GM23338 (cell line): ENCODE measurements at regions not wholly inside any gene's neighbourhood (a gene's known extent, or its start where the extent isn't known, plus 50 kb on each side); places are given as distances from the start of the nearest gene placed in this dataset.

Experiments
- CREB1 ChIP-seq: fragments of 250-450 bp; sonication (Bioruptor Pico); IDR thresholded peaks from 2 replicates; pipeline ENCODE4 v1.5.0; 2020; ENCODE audit warnings: low read depth, mild to moderate bottlenecking, moderate library complexity
- EZH2 ChIP-seq: fragments of 200-600 bp; sonication (generic); IDR thresholded peaks from one replicate; pipeline ENCODE4 v1.8.0; 2017; ENCODE audit warnings: antibody characterized with exemption, mild to moderate bottlenecking, low read depth; ENCODE audit not compliant: unreplicated experiment
- EZH2phosphoT487 ChIP-seq: fragments of 200-600 bp; sonication (generic); IDR thresholded peaks from one replicate; pipeline ENCODE4 v1.8.1; 2018; ENCODE audit warnings: antibody characterized with exemption; ENCODE audit not compliant: unreplicated experiment
- JUNB ChIP-seq: IDR thresholded peaks from one replicate; pipeline ENCODE4 v1.6.1; 2016; ENCODE audit warnings: antibody characterized with exemption; ENCODE audit not compliant: unreplicated experiment
- NANOG ChIP-seq: IDR thresholded peaks from 2 replicates; pipeline ENCODE4 v1.6.1; 2016; ENCODE audit warnings: antibody characterized with exemption, borderline replicate concordance
- POLR2AphosphoS5 ChIP-seq: IDR thresholded peaks from 2 replicates; pipeline ENCODE4 v1.6.1; 2016; ENCODE audit warnings: antibody characterized with exemption, low read depth
- REST ChIP-seq: IDR thresholded peaks from one replicate; pipeline ENCODE4 v1.6.1; 2018; ENCODE audit warnings: antibody characterized with exemption; ENCODE audit not compliant: unreplicated experiment
- STAT1 ChIP-seq: IDR thresholded peaks from one replicate; pipeline ENCODE4 v1.6.1; 2016; ENCODE audit warnings: antibody characterized with exemption; ENCODE audit not compliant: unreplicated experiment
- ZNF114 ChIP-seq: fragments of 250-450 bp; sonication (Bioruptor Pico); IDR thresholded peaks from 2 replicates; pipeline ENCODE4 v1.5.0; 2020; ENCODE audit warnings: mild to moderate bottlenecking, moderate library complexity
- ZNF331 ChIP-seq: fragments of 250-450 bp; sonication (Bioruptor Pico); IDR thresholded peaks from 2 replicates; pipeline ENCODE4 v1.5.0; 2020; ENCODE audit warnings: low read depth, mild to moderate bottlenecking, moderate library complexity
- TF ChIP-seq, protein P1 (sequence below), 2 experiments: fragments of 200-600 bp in 1 of 2; sonication (generic) in 1 of 2; conservative IDR thresholded peaks; 2 replicates each; pipeline versions ENCODE4 v1.5.1 to v1.6.1; 2016 to 2017; ENCODE audit warnings: antibody characterized with exemption in 2 of 2, low read depth in 2 of 2, mild to moderate bottlenecking in 2 of 2, moderate library complexity in 1 of 2
- TF ChIP-seq, protein P2 (sequence below): fragments of 250-450 bp; sonication (Bioruptor Pico); IDR thresholded peaks from 2 replicates; pipeline ENCODE4 v1.5.0; 2020; ENCODE audit warnings: mild to moderate bottlenecking, moderate library complexity
- TF ChIP-seq, protein P3 (sequence below): IDR thresholded peaks from 2 replicates; pipeline ENCODE4 v1.6.1; 2016; ENCODE audit warnings: antibody characterized with exemption

- no peak for TF ChIP-seq EZH2
- TF ChIP-seq, protein P1, sequence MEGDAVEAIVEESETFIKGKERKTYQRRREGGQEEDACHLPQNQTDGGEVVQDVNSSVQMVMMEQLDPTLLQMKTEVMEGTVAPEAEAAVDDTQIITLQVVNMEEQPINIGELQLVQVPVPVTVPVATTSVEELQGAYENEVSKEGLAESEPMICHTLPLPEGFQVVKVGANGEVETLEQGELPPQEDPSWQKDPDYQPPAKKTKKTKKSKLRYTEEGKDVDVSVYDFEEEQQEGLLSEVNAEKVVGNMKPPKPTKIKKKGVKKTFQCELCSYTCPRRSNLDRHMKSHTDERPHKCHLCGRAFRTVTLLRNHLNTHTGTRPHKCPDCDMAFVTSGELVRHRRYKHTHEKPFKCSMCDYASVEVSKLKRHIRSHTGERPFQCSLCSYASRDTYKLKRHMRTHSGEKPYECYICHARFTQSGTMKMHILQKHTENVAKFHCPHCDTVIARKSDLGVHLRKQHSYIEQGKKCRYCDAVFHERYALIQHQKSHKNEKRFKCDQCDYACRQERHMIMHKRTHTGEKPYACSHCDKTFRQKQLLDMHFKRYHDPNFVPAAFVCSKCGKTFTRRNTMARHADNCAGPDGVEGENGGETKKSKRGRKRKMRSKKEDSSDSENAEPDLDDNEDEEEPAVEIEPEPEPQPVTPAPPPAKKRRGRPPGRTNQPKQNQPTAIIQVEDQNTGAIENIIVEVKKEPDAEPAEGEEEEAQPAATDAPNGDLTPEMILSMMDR (conservative IDR thresholded peaks at IDR 0.05; ENCODE audit: low read depth in 2 of 2): no peak
- TF ChIP-seq REST: no peak
- TF ChIP-seq CREB1: no peak
- TF ChIP-seq POLR2AphosphoS5: no peak
- no peak for TF ChIP-seq EZH2phosphoT487
- TF ChIP-seq, protein P2, sequence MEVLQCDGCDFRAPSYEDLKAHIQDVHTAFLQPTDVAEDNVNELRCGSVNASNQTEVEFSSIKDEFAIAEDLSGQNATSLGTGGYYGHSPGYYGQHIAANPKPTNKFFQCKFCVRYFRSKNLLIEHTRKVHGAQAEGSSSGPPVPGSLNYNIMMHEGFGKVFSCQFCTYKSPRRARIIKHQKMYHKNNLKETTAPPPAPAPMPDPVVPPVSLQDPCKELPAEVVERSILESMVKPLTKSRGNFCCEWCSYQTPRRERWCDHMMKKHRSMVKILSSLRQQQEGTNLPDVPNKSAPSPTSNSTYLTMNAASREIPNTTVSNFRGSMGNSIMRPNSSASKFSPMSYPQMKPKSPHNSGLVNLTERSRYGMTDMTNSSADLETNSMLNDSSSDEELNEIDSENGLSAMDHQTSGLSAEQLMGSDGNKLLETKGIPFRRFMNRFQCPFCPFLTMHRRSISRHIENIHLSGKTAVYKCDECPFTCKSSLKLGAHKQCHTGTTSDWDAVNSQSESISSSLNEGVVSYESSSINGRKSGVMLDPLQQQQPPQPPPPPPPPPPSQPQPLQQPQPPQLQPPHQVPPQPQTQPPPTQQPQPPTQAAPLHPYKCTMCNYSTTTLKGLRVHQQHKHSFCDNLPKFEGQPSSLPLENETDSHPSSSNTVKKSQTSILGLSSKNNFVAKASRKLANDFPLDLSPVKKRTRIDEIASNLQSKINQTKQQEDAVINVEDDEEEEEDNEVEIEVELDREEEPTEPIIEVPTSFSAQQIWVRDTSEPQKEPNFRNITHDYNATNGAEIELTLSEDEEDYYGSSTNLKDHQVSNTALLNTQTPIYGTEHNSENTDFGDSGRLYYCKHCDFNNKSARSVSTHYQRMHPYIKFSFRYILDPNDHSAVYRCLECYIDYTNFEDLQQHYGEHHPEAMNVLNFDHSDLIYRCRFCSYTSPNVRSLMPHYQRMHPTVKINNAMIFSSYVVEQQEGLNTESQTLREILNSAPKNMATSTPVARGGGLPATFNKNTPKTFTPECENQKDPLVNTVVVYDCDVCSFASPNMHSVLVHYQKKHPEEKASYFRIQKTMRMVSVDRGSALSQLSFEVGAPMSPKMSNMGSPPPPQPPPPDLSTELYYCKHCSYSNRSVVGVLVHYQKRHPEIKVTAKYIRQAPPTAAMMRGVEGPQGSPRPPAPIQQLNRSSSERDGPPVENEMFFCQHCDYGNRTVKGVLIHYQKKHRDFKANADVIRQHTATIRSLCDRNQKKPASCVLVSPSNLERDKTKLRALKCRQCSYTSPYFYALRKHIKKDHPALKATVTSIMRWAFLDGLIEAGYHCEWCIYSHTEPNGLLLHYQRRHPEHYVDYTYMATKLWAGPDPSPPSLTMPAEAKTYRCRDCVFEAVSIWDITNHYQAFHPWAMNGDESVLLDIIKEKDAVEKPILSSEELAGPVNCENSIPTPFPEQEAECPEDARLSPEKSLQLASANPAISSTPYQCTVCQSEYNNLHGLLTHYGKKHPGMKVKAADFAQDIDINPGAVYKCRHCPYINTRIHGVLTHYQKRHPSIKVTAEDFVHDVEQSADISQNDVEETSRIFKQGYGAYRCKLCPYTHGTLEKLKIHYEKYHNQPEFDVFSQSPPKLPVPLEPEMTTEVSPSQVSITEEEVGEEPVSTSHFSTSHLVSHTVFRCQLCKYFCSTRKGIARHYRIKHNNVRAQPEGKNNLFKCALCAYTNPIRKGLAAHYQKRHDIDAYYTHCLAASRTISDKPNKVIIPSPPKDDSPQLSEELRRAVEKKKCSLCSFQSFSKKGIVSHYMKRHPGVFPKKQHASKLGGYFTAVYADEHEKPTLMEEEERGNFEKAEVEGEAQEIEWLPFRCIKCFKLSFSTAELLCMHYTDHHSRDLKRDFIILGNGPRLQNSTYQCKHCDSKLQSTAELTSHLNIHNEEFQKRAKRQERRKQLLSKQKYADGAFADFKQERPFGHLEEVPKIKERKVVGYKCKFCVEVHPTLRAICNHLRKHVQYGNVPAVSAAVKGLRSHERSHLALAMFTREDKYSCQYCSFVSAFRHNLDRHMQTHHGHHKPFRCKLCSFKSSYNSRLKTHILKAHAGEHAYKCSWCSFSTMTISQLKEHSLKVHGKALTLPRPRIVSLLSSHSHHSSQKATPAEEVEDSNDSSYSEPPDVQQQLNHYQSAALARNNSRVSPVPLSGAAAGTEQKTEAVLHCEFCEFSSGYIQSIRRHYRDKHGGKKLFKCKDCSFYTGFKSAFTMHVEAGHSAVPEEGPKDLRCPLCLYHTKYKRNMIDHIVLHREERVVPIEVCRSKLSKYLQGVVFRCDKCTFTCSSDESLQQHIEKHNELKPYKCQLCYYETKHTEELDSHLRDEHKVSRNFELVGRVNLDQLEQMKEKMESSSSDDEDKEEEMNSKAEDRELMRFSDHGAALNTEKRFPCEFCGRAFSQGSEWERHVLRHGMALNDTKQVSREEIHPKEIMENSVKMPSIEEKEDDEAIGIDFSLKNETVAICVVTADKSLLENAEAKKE (CRISPR knock-in tag): no peak
- TF ChIP-seq JUNB: no peak
- TF ChIP-seq, protein P3, sequence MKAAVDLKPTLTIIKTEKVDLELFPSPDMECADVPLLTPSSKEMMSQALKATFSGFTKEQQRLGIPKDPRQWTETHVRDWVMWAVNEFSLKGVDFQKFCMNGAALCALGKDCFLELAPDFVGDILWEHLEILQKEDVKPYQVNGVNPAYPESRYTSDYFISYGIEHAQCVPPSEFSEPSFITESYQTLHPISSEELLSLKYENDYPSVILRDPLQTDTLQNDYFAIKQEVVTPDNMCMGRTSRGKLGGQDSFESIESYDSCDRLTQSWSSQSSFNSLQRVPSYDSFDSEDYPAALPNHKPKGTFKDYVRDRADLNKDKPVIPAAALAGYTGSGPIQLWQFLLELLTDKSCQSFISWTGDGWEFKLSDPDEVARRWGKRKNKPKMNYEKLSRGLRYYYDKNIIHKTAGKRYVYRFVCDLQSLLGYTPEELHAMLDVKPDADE: no peak
- TF ChIP-seq NANOG: no peak
- TF ChIP-seq ZNF331: no peak
- no peak for TF ChIP-seq ZNF114 (CRISPR knock-in tag)
- no peak for TF ChIP-seq STAT1
Observed at GRCh38 chr2:149745396-149746230, 158.0 kb upstream of the MMADHC start.
